DMS153 treated with DMSO at 0.1 percent for 48 hours (cell line): ENCODE measurements at regions not wholly inside any gene's neighbourhood (a gene's known extent, or its start where the extent isn't known, plus 50 kb on each side); places are given as distances from the start of the nearest gene placed in this dataset.

Experiments
- DNase-seq: peaks from one replicate; lab custom pipeline; 2025; ENCODE audit not compliant: unreplicated experiment; lab: John Stamatoyannopoulos, UW

DNA sequence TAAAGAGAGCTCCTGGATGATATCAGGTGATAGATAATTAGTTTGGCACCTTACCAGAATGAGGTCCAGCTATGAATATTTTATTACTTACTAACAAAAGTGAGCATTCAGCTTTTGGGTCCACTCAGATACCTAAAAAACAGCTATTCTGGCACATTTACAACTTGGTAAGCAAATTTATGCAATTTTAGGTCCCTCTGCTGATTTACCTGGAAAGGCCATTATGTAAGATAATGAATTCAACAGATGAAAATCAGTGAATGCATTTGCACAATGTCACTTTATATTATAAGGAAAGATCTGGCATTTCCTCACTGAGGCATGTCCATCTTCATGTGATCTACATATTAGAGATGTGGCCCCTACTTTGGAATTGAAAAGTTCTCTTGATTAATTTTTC lies 517.0 kb downstream of the SPRY1 start:
- DNase-seq, result no peak

DNA sequence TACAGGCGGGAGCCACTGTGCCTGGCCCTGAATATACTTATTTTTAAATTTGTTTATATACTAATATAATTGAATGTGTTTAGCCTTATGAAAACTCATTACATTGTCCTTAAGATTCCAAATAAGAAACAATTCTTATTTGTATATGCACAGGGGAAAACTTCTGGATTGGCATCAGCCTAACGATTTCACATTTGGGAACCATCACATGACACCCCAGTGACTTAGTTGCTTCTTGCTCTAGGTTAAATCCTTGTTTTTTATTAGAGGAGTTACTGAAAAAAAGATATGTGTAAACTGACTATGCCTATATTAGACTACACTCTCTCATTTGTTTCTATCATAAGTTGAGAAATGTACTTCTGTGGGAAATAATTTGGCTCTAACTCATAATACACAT lies 520.2 kb downstream of the SPRY1 start:
- DNase-seq, result no peak

DNA sequence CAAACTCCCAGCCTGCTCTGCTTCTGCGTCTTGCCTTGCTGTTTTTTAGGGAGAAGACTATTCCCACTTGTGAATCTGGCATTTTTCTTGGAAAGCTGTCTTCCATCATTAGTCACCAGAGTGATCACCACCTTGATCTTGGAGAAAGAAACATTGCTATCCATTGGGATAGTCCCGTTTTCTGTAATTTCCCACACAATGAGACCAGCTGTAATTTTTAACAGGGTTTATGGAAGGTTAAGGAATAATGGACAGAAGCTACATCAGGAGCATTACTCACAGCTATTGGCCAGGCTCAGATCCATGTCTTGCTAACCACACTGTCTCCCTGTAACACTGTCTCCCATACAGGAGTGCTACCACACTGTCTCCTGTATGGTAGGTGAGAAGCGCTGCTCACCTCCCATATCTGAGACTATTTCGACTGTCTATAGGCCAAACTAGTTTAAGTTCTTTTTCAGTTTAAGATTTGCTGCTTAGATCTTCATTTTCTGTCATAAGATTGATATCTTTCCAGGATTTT lies 523.0 kb downstream of the SPRY1 start:
- no peak for DNase-seq

DNA sequence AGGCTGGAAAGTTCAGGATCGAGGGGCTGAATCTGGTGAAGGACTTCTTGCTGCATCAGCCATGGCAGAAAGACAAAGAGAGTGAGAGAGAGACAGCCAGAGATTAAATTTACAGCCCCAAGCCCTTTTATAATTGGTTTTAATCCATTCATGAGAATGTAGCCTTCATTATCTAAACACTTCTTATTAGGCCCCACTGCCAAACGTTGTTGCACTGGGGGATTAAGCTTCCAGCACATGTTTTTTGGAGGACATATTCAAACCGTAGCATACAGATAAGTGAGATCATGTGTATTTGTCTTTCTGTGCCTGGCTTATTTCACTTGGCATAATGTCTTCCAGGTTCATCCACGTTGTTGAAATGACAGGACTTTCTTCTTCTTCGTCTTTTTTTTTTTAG lies 524.7 kb downstream of the SPRY1 start:
- no peak for DNase-seq

DNA sequence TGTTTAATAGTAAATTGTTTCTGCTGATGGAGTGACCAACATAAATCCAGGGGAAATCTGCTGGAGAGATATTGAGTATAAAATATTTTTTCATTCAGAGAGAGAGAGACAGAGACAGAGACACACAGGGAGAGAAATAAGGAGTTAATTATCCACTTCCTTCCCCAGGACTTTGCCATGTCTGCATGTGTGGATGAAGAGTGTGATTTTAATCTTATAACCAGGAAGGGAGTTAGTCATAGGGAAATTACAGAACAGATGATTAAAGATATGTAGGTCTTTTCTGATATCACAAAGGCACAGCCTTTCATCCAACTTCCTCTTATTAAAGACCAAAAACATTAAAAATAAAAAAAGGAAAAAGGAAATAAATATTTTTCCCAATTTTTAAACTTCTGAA lies 526.3 kb downstream of the SPRY1 start:
- no peak for DNase-seq

DNA sequence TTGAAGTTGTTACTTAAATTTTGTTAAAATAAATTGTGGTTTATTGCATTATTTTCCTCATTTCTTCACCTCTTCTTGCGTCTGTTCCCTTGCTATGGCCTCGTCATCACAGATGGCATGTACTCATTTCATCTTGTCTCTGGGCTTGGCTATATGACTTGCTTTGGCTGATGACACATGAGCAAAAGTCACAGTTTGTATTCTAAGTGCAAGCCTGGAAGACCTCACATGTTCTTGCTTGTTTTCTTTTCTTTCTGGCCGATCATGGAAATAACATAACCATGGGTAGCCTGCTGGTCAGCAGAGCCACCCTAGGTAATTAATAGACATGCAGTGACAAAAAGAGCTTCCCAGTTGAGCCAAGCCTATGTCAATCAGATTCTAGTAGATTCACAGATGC lies 527.9 kb downstream of the SPRY1 start:
- no peak for DNase-seq

DNA sequence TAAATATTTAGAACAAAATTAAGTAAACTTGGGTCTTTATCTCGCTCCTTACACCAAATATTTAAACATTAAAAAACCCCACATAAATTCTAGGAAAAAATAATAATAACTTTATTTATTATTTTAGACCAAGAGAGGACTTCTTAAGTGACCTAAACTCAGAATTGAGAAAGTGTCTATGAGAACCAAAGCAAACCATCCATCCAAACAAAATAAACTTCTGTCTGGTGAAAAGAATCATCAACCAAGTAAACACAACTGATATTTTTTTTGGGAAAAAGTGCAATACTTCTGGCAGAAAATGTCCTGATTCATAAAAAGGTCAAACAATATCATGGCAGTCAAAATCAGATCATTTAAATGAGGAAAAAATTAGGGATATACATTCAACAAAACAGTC lies 533.0 kb downstream of the SPRY1 start:
- DNase-seq, result no peak

DNA sequence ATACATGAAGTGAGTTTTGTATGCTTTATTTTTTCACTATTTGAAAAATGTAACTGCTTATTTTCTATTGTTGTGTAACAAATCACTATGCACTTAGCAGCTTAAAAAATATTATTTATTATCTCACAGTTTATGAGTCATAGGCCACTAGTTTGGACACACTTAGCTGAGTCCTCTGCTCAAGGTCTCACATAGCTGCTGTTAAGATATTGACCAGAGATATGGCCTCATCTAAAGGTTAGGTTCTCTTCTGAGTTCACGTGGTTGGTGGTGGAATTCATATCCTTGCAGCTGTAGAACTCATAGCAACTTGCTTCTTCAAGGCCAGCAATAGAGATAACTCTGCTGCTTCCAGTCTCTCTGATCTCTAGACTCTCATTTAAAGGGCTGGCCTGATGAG lies 534.4 kb downstream of the SPRY1 start:
- no peak for DNase-seq

DNA sequence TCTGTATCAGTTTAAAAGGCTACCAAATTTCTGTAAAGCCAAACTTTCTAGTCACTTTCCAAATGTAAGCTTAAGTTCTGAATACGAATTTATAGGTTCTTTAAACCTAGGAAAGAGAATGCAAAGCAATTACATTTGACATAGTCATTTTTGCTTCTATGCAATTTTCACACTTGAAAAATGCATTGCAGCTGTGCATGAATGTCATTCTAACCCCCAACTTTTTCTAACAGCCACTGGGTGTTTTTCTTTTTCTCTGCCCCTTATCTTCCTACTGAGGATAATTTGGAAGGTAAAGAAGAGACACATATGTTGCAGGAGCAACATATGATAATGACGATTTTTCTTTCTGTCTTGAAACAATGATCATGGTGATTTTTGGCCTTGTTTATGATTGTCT lies 537.5 kb downstream of the SPRY1 start:
- no peak for DNase-seq

DNA sequence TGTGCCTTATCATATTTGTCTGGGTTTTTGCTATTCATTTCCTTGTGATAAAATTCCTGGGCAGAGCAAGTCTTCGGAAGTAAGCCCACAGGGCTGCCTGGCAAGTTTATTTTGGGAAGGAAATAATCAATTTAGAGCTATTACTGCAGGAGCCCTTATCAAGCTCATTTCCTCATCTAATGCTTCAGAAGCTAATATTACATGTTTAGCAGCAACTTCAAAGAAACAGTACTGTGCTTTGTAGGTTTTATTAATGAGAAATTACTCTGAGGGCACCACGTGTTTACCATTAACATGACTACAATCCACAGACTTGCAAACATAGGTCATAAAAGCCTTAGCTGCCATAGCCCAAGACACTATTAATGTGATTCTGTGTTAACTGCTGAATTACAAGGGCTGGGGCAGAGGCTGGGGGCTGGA lies 540.0 kb downstream of the SPRY1 start:
- no peak for DNase-seq

DNA sequence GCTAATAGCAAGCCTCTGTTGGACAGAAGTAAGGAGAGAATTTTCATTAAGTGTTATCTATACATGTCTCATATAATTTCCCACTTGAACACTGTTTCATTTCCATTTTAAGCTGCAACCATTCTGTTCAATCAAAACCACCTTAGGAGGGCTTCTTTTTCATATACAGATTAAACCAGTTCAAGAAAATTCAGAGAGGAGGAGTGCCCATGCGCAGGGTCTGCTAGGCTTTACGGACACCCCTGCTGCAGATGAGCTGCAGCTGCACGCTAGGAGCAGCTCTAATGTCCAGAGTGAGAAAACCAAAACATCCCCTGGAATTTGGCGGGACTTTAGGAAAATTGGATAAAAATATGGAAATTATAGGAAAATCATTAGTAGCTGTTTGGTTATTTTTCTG lies 541.0 kb downstream of the SPRY1 start:
- no peak for DNase-seq

DNA sequence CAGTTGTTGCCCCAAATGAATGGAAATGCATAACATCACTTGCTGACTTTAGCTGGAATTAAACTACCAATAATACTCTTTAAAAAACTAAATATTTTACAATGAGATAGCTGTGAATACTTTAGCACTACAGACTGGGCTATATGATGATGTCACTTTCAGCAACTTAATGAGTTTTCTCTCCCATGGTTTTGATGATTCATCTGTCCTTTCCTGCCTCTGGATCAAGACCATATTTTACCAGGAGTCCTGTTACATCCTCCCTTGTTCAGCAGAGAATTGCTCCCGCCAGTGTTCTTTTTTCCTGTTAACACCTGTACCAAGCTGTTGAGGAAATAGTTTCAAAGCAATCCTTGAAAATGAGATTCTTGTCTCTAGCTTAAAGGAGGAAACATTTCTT lies 543.0 kb downstream of the SPRY1 start:
- no peak for DNase-seq

DNA sequence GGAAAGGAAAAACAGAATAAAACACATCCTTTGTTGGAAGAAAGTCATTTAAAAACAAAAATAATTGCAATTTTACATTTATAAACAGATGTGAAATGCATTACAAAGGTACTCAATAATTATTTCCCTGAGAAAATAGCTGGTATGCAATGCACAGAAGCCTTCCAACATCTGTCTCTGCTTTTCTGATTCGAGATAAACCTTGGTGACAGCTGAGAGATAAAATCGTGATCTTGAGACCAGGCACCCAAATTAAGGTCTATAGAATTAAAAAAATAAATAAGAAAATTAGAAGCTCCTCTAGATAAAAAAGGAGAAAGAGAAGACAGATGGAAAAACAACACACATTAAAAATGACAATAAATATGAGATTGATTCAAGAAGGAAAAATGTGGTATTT lies 544.0 kb downstream of the SPRY1 start:
- no peak for DNase-seq

DNA sequence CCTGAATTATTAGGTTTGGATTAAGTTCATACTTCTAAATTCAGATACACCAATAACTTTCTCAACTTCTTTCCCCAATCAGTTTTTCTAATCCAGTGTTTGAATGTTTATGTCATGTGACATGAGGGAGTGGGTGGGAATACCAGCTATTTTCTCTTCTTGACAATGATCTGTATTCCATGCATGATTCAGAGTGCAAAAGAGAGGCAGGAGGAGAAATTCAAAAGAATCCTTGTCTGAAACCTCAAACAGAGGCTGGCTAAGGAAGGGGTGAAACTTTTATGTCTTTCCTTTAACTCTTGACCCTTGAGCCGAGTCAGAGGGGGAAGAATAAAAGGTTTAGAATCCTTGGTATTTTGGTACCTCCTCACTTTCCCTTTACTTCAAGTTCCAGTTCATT lies 544.7 kb downstream of the SPRY1 start:
- DNase-seq, result no peak

DNA sequence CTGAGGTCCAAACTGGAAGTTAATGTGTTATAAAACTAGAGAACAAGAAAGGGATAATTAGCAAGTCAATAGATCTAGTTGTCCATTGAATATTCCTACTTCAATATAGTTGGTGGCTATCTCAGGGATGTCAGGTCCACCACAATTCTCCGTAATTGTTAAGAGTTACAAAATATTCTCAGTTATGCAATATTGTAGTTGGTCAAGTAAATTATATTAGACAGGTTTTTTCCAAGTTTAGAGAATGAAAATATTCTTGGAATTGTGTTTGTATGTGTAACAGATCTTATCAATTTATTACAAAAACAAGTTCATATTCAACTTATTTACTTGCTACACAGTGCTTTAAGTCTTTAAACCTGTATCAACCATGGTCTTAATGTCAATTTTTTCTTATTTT lies 547.4 kb downstream of the SPRY1 start:
- DNase-seq, result no peak

DNA sequence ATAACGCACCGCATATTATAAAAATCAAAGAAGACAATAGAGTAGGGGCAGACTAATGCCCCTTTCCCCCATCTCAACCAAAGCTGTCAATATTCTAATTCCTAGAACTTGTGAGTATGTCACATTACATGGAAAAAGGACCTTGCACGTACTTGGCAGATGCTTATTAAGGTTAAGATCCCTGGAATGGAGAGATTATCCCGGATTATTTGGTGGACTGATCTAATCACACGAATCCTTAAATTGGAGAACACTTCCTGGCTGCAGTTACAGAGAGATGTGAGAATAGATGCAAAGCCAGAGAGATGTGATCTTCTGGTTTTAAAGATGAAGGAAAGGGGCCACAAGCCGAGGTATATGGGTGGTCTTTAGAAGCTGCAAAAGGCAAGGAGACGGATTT lies 548.7 kb downstream of the SPRY1 start:
- DNase-seq, result no peak

DNA sequence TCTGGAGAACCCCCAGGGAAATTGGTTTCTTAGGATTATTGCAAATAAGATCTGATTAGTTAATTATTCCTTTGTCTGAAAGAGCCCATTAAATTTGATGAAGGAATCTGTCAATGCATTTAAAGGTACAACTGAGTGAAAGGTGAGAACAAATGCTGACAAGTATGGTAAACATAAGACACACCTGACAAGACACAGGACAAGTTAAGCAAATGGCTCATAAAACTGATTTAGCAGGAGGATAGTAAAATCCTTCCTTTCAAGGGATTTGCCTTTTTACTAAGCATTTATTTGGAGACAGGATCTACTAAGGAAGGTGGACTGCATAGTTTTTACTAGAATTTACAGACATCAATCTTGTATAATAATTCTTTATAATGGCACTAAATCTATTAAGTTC lies 553.9 kb downstream of the SPRY1 start:
- no peak for DNase-seq

DNA sequence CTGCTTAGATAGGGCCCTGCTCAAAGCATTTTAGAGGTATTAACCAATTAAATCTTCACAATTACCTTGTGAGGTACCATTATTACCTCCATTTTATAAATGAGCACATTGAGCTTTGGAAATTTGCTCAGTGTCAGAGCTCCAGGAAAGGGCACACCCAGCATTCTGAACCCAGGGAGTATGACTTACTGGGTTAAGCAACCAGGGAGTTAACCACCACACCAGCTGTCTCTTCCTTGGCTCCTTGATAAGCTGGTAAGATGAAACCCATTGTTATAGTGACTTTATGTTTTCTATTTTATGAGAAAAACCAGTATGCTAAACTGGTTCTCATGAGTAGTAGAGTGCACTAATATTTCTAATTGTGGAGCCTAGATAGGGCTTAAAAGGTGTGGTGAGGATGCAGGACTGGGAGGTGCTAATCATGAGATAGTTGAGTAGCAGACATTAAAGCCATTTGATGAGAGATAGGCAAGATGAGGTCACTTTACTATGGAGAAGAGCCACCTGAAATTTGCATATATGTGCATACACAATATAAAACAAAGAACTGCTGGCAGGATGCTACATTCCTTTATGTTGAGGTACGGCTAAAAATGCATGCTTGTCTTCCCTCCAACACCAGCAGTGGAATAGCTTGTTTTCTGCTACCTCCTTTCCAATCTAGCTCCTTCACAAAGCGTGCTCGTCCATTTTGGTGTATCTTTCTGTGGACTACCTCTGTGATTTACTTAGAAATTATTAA lies 556.1 kb downstream of the SPRY1 start:
- DNase-seq, result no peak

DNA sequence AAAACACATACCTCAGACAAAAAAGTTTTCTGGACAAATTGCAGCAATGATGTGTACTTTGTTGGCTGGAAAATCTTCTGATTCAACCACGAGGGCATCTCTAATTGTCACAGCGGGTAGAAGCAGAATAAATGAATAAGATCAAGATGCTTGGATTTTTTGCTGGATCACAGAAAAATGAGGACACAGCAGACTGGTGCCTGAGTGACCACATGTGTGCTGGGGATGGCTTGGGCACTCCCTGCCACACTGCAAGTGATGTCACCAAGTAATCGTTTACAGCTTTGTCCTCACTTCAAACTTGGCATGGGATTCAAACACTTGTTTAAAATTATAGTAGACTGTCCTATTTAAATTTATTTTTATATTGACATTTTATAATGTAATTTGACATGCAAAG lies 557.0 kb downstream of the SPRY1 start:
- DNase-seq, result no peak

DNA sequence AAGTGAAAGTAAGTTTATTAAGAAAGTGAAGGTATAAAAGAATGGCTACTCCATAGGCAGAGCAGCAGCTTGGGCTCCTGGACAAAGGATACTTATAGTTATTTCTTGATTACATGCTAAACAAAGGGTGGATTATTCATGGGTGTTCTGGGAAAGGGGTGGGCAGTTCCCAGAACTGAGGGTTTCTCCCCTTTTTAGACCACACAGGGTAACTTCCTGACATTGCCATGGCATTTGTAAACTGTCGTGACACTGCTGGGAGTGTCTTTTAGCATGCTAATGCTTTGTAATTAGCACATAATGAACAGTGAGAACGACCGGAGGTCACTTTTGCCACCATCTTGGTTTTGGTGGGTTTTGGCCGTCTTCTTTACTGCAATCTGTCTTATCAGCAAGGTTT lies 557.6 kb downstream of the SPRY1 start:
- DNase-seq, result no peak

DNA sequence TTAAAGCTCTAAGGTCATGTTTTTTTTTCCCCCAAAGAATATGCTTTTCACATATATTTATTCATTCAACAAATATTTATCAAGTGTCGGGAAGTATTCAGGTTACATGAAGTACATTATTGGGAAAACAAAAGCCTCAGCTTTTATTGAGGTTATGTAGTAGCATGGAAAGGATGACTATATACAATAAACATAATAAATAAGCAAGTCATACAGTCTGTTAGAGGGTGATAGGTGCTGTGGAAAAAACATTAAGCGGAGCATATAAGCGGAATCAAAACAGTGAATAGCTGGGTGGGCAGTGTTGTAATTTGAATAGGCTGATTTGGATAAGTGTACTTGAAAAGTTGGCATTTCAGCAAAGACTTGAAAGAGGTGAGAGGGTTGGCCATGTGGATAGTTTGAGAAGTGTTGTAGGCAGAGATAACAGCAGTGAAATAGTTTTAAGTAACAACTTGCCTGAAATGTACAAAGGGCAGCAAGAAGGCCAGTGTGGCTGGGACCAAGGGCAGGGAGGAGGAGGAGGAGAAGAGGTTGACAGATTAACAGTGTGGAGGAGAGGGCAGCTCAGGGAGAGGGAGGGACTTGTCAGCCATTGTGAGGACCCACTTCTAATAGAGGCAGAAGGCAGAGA lies 558.7 kb downstream of the SPRY1 start:
- no peak for DNase-seq

DNA sequence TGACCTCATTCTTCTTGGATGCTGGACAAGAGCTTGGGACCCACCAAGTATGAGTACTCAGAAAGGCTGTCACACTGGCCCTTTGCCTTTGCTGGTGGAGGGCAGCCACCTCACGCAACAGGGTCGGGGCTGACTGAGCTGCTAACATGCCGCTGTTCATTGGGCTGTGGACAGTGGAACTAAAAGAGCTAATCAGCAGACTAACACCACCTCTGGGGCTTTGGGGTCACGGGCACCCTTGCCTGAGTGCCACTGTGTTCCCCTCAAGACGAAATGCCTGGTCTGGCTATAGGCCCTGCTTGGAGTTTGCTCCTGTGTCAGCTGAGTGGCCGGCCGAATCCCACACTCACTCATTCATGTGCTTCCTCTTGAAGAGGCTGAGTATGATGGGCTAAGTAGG lies 559.6 kb downstream of the SPRY1 start:
- DNase-seq, result no peak
